ENCODE measurements at regions not wholly inside any gene's neighbourhood (a gene's known extent, or its start where the extent isn't known, plus 50 kb on each side); places are given as distances from the start of the nearest gene placed in this dataset.
A peak's percentile ranks its signal among the peaks of the same experiment; 100 is the strongest.

DNA sequence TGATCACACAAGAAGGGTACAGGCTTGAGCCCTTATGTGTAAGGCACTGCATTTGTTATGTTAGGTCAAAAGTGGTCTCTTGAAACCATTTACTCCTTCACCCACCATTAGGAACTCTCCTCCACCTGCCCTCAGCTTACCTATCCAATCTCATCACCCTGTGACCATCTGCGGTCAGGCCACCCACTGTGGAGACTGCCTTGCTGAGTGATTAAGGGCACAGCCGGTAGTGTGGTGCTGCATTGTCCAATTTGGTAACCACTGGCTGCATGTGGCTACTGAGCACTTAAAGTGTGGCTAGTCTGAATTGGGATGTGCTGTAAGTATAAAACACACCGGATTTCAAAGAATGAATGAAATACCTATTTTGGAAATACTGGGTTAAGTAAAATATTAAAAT, 177.1 kb upstream of the PARP11 start:
- DNase-seq (ENCODE audit: low read depth in 2 of 2): no peak

DNA sequence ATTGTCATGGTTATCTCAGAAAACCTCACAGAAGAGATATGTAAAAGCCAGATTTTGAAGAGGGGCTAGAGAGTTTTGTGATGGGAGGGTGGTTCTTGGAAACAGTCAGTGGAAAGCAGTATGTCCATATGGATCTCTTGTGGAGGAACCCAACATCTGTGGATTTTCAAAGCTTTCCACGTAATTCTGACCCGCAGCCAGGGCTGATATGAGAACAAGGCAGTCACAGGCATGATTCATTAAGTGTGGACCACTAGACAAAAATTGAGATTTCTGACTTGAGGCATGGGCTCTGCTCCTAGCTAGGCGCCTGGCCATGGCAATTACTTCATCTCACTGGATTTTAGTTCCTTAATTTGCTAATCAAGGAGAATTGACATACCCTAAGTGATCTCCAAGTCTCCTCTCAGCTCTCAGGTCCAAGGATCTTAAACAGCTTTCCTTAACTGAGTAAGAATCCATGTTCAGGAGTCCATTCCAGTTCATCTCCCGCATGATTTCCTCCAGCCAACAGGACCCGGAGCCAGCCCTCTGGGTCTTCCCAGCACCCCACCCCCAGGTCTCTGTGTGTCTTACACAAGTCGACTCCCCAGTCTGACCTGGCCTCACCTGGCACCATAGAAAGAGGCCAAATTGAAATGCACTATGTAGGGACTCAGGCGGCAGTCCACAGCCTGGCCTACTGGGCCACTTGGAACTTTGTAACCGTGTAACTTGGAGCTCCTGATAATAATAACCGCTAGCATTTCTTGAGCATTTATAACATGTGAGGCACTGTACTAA, 176.3 kb upstream of the PARP11 start:
- no peak for DNase-seq (ENCODE audit: low read depth in 2 of 2)

DNA sequence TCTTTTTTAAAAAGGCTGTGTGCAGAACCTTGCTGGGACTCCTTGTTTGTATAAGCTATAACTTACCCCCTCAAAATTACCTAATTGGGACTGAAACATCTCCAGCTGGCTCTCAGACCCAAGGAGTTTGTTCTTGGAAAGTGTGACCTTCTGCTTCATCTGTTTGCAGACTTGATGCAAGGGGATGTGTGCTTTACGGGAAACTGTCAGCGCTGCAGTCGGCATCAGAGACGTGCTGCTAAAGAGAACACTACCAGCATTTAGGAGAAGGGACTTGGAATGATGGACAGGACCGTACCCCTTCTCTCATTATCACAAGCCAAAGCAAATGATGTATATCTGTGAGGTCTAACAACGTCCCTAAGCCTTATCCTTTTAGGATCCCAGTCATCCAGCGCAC, 174.2 kb upstream of the PARP11 start:
- DNase-seq (ENCODE audit: low read depth in 2 of 2): no peak

DNA sequence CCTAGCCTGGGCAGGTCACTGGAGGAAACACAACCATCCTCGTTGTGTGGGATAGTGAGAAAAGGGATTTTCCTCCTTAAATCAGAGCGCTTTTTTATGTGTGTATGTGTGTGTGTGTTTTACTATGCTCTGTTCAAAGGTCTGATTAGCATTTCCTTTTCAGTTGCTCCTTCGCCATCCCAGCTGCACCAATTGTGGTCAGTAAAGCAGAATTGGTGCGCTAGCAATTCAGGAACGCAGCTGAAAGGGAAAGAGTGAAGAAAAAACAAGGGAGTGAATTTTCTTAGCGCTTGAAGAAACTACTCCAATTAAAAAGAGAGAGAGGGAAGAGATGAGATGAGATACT, 173.3 kb upstream of the PARP11 start:
- no peak for DNase-seq (ENCODE audit: low read depth in 2 of 2)

DNA sequence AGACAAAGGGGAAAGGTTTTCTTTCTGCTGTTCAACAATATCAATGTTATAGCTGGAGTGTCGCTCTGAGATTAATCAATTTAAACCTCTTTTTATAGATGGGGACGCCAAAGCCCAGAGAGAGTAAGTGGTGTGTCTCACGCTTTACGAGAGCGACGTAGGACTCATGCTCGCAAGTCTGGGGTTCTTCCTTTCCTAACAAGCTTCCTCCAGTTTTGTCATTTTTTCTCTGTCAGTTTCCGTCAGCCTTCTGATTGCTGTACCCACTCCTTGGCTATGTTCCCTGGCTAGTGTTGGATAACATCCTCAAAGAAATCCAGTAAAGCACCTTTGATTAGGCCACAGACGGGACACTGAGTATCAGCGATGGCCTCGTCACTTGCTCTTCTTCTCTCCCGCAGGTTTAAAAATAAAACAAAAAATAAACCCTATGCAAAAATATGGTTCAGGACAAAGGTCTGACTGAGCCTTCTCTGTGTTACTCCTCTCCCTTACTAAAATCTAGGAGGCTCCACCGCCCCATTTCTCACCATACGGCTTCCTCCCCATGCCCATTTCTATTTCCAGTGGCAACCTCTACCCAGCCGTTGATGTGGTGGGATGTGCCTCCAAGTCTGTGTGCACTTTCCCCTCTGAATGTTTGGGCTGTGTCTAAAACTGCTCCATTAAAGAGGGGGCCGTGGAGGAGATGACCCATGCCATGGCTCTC, 172.7 kb upstream of the PARP11 start:
- DNase-seq (ENCODE audit: low read depth in 2 of 2): no peak

DNA sequence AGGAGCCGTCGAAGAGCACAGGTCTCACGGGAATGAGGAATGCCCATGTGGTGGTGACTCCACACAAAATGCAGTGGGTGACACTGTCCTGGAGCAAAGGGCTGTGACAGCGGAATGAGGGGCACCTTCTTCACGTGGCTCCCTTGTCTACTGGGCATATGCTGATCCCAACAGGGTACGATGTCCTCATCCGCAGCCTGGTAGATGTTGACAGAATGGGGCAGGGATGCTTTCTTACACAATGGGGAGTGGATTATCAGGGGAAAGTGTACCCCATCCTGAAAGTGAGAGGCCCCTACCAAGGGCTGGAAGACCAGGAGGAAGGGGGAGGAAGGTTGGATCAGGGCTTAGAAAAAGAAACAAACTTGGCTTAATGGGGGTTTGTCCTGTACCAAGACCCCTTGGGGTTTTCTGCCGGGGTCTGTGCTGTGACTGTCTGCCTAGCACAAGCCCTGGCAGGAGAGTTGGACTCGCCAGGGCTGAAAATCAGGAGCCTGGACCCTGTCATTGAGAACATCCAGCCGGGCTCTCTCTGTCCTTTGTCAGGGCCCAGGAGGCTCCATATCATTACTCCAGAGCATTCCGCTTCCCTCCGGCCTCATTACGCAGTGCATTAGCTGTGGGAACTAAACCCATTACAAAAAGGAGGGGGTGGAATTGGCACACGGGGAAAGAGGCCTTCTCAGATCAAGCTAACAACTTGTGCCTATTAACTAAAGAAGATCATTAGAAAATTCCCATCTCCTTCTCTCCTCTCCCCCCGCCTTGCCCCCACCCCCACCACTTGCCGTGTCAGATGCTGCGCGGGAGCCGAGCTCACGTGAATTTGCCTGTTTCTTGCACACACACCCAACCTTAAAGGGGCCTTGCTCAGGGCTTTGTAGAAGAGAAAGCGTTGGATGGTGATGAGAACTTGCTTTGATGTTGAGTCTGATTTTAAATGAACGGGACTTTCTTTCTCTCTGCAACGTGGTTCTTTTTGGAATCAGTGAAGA, 171.8 kb upstream of the PARP11 start:
- DNase-seq (ENCODE audit: low read depth in 2 of 2): no peak

DNA sequence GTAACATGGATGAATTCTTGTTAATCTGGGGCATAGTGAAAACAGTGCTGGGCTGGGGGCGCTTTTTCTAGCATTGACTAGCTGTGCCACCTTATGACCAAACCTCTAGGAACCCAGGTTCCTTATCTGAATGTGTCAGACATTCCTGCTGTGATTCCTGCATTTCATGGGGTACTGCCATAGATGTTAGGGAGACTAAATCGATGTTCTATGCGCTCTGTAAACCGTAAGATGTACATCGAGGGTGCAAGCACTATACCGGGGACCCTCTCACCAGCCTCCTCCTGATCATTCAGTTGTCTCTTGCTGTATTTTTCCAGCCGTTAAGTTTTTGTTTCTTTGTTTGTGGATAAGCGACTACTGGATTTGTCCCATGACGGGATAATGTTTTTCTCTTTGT, 170.9 kb upstream of the PARP11 start:
- DNase-seq (ENCODE audit: low read depth in 2 of 2): no peak

DNA sequence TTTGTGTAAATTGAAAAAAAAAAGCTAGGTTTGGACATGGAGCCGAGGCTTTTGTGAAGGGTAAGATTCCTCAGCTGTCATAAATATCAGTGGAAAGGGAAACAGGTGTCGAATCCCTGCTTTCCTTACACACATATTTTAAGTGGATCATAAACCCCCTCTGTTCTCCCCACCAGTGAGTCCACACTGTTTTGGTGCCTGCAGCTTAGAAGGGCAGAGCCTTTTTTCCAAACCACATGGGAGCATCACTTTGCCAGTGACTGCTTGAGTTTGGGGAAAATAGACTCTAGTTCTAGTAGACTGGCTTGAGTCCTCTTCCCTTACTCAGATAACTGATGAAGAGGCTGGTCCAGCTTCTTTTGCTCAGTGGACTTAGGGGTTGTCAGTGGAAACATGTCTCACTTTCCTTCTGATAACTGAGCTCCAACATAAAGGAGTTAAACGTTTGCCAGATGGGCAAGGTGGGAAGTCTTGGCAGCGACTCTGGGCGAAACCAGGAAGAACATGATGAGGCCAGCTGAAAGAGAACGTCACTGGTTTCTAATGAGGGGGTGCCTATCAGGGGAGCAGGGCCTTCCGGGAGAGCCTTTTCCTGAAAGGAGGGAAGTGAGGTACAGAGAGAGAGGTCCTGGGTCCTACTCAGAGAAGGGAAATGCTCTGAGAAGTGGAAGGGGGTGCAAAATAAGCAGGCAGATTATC, 168.1 kb upstream of the PARP11 start:
- DNase-seq (ENCODE audit: low read depth in 2 of 2): no peak

DNA sequence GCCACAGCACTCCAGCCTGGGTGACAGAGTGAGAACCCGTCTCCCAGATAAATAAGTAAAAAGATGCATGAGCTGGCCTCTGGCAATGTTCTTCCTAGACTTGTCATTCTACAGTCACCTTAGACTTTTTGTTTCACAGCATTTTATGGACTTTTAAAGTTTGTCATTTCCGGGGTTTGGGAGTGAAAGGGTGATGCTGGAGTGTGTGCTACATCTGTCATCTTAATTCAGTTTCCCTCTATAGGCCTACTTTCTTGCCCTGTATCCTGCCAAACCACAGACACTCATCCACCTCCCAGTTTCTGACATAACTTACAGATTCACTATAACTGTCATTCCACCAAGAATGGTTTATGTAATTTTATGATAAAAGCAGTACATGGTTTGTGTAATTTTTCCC, 166.7 kb upstream of the PARP11 start:
- no peak for DNase-seq (ENCODE audit: low read depth in 2 of 2)

DNA sequence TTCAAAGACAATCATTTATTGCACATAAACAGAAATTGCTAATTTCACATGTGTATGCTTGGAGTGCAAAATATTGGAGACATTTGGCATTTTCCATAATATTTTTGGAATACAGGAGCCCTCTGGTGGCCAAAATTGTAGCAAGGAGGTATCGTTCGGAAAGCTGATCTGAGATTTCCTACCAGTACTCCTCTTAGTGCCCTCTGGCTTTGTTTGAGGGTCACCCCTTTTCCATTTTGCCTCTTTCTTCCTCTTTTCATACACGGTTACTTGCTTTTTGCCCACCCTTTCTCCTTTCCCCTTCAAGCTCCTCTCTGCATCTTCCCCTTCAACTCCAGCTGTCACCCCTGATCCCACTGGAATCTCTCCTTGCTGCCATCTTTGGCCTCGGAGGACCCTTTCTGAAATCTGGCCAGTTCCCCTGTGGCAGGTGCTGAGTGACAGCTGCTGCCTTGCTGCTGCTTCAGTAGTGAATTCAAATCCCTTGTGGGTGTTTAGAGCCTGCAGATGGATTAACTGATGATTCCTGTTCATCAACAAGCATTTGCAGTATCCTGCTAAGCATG, 164.6 kb upstream of the PARP11 start:
- DNase-seq (ENCODE audit: low read depth in 2 of 2): no peak

DNA sequence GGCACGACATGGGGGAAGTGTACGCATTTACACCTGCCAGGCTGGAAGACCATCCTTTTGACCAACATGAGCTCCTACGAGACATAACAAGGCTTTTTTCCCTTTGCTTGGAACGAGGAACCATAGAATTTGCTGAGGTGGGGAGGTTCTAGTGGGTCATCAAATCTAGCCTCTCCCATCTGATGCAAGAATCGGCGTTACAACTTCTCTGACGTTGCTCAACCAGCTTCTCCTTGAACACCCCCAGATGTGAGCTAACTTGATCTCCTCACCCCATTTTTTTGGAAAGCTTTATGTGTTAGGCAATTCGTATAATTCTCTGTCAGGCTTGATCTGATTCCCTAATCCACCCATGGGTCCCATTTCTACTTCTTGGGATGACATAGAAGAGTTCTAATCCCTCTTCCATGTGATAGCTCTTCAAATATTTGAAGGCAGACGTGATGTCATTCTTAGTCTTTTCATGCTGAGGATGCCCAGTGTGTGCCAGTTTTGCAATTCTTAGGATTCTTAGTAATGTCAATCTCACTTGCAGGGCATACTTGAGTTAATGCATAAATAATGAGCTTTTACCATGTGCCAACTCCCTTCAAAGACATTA, 163.6 kb upstream of the PARP11 start:
- DNase-seq (ENCODE audit: low read depth in 2 of 2): no peak

DNA sequence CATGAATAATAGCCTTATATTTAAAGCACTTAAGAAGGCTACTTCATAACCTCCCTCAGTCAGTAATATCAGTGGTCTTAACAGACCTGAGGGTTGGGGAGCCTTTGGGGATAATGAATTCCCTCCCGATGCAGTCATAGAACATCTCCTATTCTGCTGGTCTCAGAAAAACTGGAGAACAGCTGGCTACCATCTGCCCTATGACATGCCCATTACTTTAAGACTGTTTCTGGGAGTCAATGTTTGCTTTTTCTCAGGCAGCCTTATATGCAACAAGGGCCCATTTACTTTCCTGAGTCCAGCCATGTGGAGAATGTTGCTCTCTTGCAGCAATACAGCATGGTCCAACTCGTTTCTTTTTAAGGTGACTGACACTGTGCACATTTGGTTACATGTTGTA, 161.7 kb upstream of the PARP11 start:
- DNase-seq (ENCODE audit: low read depth in 2 of 2): no peak

DNA sequence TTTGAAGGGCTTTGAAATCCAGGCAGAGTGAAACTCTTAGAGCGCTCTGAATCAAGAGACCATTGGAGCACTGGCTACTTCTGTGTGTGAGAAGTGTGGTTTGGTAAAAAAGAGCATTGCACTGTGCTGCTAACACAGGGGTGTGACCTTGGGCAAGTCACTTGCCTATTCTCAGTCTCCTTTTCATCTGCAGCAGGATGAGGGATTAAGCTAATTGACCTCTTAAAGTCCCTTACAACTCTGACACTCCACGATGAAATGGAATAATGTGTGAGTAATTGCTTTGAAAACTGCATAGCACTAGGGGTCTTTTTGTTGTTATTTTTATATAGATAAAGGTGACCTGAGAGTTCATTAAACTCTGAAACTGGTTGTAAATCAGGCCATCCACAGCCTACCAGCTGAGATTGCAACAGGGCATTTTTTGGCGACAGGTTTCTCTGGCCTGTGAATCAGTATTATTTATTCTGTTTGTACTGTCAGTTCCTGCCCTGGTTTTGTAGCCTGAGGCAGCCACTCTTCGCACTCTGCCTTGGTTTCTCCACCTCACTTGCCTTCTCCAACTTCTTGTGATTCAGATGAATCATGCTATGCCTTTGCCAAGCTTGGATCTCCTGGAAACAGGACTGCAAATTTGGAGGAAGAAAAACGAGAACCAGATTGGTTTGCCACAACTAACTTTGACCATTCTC, 159.9 kb upstream of the PARP11 start:
- DNase-seq (ENCODE audit: low read depth in 2 of 2): no peak

DNA sequence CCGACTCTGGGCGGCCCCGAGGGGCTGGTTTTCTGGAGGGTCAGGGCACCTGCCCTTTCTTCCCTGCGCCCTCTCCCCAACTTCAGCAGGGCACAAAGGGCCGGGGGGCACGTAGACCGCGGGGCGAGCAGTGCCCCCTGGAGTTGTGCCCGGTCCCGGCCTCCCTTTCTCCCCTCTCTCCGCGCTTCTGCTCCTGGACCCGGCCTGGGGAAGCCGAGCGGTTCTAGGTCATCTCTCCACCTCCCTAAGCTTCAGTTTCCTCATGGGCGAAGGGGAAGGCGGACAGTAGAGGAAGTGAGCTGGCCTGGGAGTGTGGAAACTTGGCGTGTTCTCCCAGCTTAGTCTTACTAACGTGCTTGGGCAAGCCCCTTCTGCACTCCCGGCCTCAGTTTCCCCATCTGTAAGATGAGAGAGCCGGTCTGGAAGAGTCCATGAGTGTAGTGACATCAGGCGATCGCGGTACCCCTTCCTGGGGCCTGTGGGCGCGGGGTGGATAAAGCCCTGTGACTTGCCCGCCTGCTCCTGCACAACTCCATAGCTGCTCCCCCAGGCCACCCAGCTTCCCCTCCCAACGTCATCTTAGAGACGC, 158.6 kb upstream of the PARP11 start:
- no peak for DNase-seq (ENCODE audit: low read depth in 2 of 2)

DNA sequence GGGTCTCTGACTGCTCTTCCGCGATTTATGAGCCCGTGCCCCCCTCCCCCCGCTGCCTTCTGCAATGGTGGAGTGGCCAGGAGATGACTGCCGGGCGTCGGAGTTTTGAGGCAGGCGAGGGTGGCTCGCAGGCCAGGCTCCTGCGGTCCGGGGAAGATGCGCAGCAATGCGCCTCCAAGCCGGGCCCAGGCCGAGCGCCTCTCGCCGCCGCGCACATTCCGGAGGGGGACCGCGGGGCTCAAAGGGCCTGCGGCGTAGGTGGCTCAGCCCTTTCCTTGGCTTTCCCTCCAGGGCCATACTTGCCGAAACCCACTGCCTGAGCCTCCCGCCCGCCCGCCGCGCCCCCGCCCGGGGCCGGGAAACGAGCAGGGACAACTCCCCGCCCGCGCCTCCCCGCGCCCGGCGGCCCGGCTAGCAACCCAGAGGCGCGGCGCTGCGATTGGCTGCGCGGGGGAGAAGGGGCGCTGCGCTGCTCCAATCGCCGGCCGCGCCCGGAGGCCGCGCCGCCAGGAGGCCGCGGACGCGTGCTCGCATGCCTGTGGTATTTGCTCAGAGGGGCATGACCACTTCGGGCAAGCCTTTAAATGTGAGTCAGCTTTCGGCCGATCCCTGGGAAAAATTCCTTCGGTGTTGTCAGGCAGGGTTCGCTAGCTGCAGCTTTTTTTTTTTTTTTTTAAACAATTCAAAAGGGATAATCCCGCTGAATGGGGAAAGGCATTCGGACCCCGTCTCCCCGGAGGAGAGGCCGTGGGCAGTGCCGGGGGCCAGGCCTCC, 157.9 kb upstream of the PARP11 start:
- peak; percentile 20 to 67 for DNase-seq (ENCODE audit: low read depth in 2 of 2)

DNA sequence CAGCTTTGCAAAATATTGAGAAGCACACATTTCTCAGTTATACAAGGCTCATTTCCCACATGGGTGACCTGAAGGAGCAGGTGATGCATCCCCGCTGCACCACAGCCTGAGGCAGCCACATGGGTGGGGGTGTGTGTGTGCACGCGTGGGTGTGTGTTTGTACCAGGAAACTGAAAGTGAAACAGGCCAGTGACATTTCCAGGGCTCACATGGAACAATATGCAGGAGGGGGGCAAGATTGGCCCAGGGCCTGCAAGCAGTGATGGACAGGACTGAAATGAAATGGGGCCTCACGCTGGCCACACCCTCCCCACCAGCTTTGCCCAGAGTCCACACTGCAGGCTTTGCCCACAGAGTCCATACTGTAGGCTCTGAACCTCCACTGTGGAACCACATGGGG, 154.2 kb upstream of the PARP11 start:
- DNase-seq (ENCODE audit: low read depth in 2 of 2): peak; percentile 78 to 87

DNA sequence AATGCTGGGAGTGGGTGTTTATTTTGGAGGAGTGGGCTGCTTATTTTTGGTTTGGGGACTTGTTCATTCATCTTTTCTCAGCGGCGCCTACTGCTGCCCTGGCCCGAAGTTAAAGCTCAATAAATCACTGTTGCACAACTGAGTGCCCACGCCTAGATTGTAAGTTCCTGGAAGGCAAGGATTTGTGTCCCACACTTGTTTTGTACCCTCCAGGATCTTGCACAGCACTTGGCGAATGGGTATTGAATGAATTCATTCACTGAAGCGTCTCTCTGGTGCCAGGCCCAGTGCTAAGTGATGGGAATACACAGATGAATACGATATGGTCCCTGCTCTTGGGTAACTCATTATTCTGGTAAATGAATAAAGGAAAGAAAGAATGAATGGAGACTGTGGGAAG, 153.3 kb upstream of the PARP11 start:
- no peak for DNase-seq (ENCODE audit: low read depth in 2 of 2)

DNA sequence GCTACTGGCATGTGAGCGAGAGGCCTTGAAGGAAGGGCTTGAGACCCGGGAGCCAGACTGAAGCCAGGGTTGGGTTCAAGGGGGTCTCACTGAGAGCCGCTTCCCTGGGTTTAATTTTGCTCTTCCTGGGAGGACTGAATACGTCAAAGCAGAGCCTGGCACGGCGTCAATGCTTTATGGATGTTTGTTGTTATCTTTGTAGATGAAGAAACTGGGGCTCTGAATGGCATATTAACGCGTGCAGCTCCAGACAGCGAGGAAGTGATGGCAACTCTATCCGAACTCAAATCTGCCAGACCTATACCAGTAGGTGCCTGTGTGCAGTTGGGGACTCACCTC, 152.8 kb upstream of the PARP11 start:
- no peak for DNase-seq (ENCODE audit: low read depth in 2 of 2)

Measured in stimulated activated CD8-positive, alpha-beta memory T cell treated with anti-CD3 and anti-CD28 coated beads, Interleukin-7, amount 100 ng/mL, for 4 hours (primary cell).